IMR-90 (cell line): ENCODE measurements at regions not wholly inside any gene's neighbourhood (a gene's known extent, or its start where the extent isn't known, plus 50 kb on each side); places are given as distances from the start of the nearest gene placed in this dataset.

Source experiments
- ATAC-seq: fragments of 200-7000 bp; cut with Tn5 transposase; 2 replicates; pipeline ENCODE4 v1.9.1; 2020; ENCODE audit warnings: low read depth, mild to moderate bottlenecking, moderate library complexity
- BruUV-seq: library from RNA; stranded (reverse); fragments of 400-500 nt; replicated peaks from 2 replicates; lab custom pipeline; 2021; lab: Mats Ljungman, UMichigan
- CTCF ChIA-PET: fragments of 300-600 bp; formaldehyde crosslinking; extraction: SDS; loops from one replicate; lab custom pipeline; 2021; ENCODE audit warnings: antibody characterized with exemption; lab: Yijun Ruan, JAX
- POLR2A ChIA-PET: fragments of 300-600 bp; sonication (Branson Sonifier 250); formaldehyde crosslinking; loops from one replicate; lab custom pipeline; 2022; ENCODE audit warnings: antibody characterized with exemption; ENCODE audit not compliant: unreplicated experiment; lab: Charles Lee
- DNase-seq: peaks from one replicate; pipeline ENCODE4 v3.0.0; 2013
- H2AFZ ChIP-seq: replicated peaks from 2 replicates; pipeline ENCODE3; 2013; ENCODE audit warnings: low read length, mild to moderate bottlenecking; ENCODE audit not compliant: poor library complexity
- H2AK5ac ChIP-seq: 2 replicates; pipeline ENCODE4 v1.6.1; 2013; ENCODE audit warnings: low read depth, low read length, inconsistent platforms
- H2AK9ac ChIP-seq: replicated peaks from 2 replicates; pipeline ENCODE3; 2013; ENCODE audit warnings: mild to moderate bottlenecking, low read depth, low read length, moderate library complexity; ENCODE audit not compliant: poor library complexity
- H2BK120ac ChIP-seq: 2 replicates; pipeline ENCODE4 v1.6.1; 2013; ENCODE audit warnings: low read depth, low read length, inconsistent platforms
- H2BK15ac ChIP-seq: 3 replicates; pipeline ENCODE4 v1.6.1; 2013; ENCODE audit warnings: low read depth, low read length, inconsistent platforms
- H2BK20ac ChIP-seq: 2 replicates; pipeline ENCODE4 v1.6.1; 2013; ENCODE audit warnings: low read depth, mild to moderate bottlenecking, inconsistent platforms, low read length, moderate library complexity
- H2BK5ac ChIP-seq: 2 replicates; pipeline ENCODE4 v1.6.1; 2013; ENCODE audit warnings: mild to moderate bottlenecking, low read depth, low read length, inconsistent platforms; ENCODE audit not compliant: poor library complexity, severe bottlenecking
- H3K14ac ChIP-seq: replicated peaks from 2 replicates; pipeline ENCODE4 v1.6.1; 2013; ENCODE audit warnings: low read depth, low read length, inconsistent platforms
- H3K18ac ChIP-seq: 2 replicates; pipeline ENCODE4 v1.6.1; 2013; ENCODE audit warnings: low read depth, low read length, control low read depth
- H3K23ac ChIP-seq: 2 replicates; pipeline ENCODE4 v1.6.1; 2013; ENCODE audit warnings: low read depth, low read length, inconsistent platforms
- H3K27ac ChIP-seq: 2 replicates; pipeline ENCODE4 v1.5.1; 2013; ENCODE audit warnings: mild to moderate bottlenecking, control low read depth, low read length; ENCODE audit not compliant: insufficient read depth
- H3K27me3 ChIP-seq: 2 replicates; pipeline ENCODE4 v1.6.1; 2013; ENCODE audit warnings: low read length; ENCODE audit not compliant: control insufficient read depth, insufficient read depth
- H3K36me3 ChIP-seq: 2 replicates; pipeline ENCODE4 v1.6.1; 2013; ENCODE audit warnings: low read length, mixed read lengths; ENCODE audit not compliant: control insufficient read depth, insufficient read depth
- H3K4ac ChIP-seq: 2 replicates; pipeline ENCODE4 v1.6.1; 2013; ENCODE audit warnings: low read depth, low read length, inconsistent platforms
- H3K4me1 ChIP-seq: 2 replicates; pipeline ENCODE4 v1.6.1; 2013; ENCODE audit warnings: low read length, mixed read lengths; ENCODE audit not compliant: control insufficient read depth, insufficient read depth
- H3K4me2 ChIP-seq: 2 replicates; pipeline ENCODE4 v1.6.1; 2013; ENCODE audit warnings: low read depth, mild to moderate bottlenecking, control low read depth, low read length, moderate library complexity
- H3K4me3 ChIP-seq: 2 replicates; pipeline ENCODE4 v1.5.1; 2013; ENCODE audit warnings: low read depth, mild to moderate bottlenecking, control low read depth, low read length, moderate library complexity; ENCODE audit not compliant: insufficient read depth
- H3K56ac ChIP-seq: 2 replicates; pipeline ENCODE4 v1.6.1; 2013; ENCODE audit warnings: low read length, inconsistent platforms; ENCODE audit not compliant: insufficient read depth; ENCODE audit errors: extremely low read depth
- H3K79me1 ChIP-seq, 2 experiments: 2 replicates each; pipeline ENCODE4 v1.6.1; 2013; ENCODE audit warnings: low read length in 2 of 2, inconsistent platforms in 1 of 2, low read depth in 1 of 2
- H3K9ac ChIP-seq: 2 replicates; pipeline ENCODE4 v1.6.1; 2013; ENCODE audit warnings: low read depth, low read length, control low read depth
- H3K9me1 ChIP-seq: 2 replicates; pipeline ENCODE4 v1.6.1; 2013; ENCODE audit warnings: low read length, inconsistent platforms; ENCODE audit not compliant: insufficient read depth
- H3K9me3 ChIP-seq: 2 replicates; pipeline ENCODE4 v1.6.1; 2013; ENCODE audit warnings: low read length; ENCODE audit not compliant: control insufficient read depth, insufficient read depth
- H4K20me1 ChIP-seq: 2 replicates; pipeline ENCODE4 v1.6.1; 2013; ENCODE audit warnings: low read length, inconsistent platforms; ENCODE audit not compliant: insufficient read depth
- H4K5ac ChIP-seq: 2 replicates; pipeline ENCODE4 v1.6.1; 2013; ENCODE audit warnings: mild to moderate bottlenecking, low read depth, low read length, control low read depth
- H4K8ac ChIP-seq, 2 experiments: 2 replicates each; pipeline ENCODE4 v1.6.1; 2013; ENCODE audit warnings: low read depth in 2 of 2, low read length in 2 of 2, control low read depth in 1 of 2, inconsistent platforms in 1 of 2
- H4K91ac ChIP-seq: 2 replicates; pipeline ENCODE4 v1.6.1; 2013; ENCODE audit warnings: low read depth, low read length, inconsistent platforms; ENCODE audit not compliant: insufficient read depth
- BHLHE40 ChIP-seq: fragments of 150-350 bp; IDR thresholded peaks from 2 replicates; pipeline ENCODE4 v1.6.1; 2016; ENCODE audit warnings: mild to moderate bottlenecking, low read depth, low read length
- CEBPB ChIP-seq: IDR thresholded peaks from 2 replicates; pipeline ENCODE4 v1.6.1; 2012; ENCODE audit warnings: low read depth, low read length, improper control_type of control experiment
- CHD1 ChIP-seq: IDR thresholded peaks from 2 replicates; pipeline ENCODE4 v1.6.1; 2012; ENCODE audit warnings: low read depth, low read length, improper control_type of control experiment
- FOS ChIP-seq: fragments of 150-350 bp; IDR thresholded peaks from 2 replicates; pipeline ENCODE4 v1.6.1; 2016; ENCODE audit warnings: low read depth, low read length
- MAFK ChIP-seq: IDR thresholded peaks from 2 replicates; pipeline ENCODE4 v1.6.1; 2012; ENCODE audit warnings: low read depth, low read length, improper control_type of control experiment
- MAZ ChIP-seq: IDR thresholded peaks from 2 replicates; pipeline ENCODE4 v1.6.1; 2012; ENCODE audit warnings: low read depth, mild to moderate bottlenecking, low read length, improper control_type of control experiment, moderate library complexity, borderline replicate concordance
- MXI1 ChIP-seq: IDR thresholded peaks from 2 replicates; pipeline ENCODE4 v1.6.1; 2012; ENCODE audit warnings: low read depth, mild to moderate bottlenecking, low read length, moderate library complexity, borderline replicate concordance
- NFE2L2 ChIP-seq: fragments of 150-350 bp; IDR thresholded peaks from 2 replicates; pipeline ENCODE4 v1.6.1; 2016; ENCODE audit warnings: low read depth, mild to moderate bottlenecking, low read length
- POLR2A ChIP-seq: IDR thresholded peaks from 2 replicates; pipeline ENCODE4 v1.6.1; 2012; ENCODE audit warnings: mild to moderate bottlenecking, low read depth, low read length
- RAD21 ChIP-seq: IDR thresholded peaks from 2 replicates; pipeline ENCODE4 v1.6.1; 2012; ENCODE audit warnings: low read length, improper control_type of control experiment
- RCOR1 ChIP-seq: IDR thresholded peaks from 2 replicates; pipeline ENCODE4 v1.6.1; 2012; ENCODE audit warnings: mild to moderate bottlenecking, low read length, improper control_type of control experiment; ENCODE audit not compliant: insufficient replicate concordance
- RFX5 ChIP-seq: IDR thresholded peaks from 2 replicates; pipeline ENCODE4 v1.8.0; 2012; ENCODE audit warnings: low read depth, mild to moderate bottlenecking, low read length, moderate library complexity
- SMC3 ChIP-seq: fragments of 150-350 bp; IDR thresholded peaks from 2 replicates; pipeline ENCODE4 v1.6.1; 2016; ENCODE audit warnings: low read depth, mild to moderate bottlenecking, antibody characterized with exemption, low read length, moderate library complexity
- USF2 ChIP-seq: fragments of 150-350 bp; IDR thresholded peaks from 2 replicates; pipeline ENCODE4 v1.6.1; 2017; ENCODE audit warnings: mild to moderate bottlenecking, antibody characterized with exemption, low read length, low read depth
- WGBS, 2 experiments: methylation state at CpG; one replicate each; pipeline versions ENCODE4 v1.1.5 to v1.1.7; 2013; ENCODE audit warnings: missing lambda C conversion rate in 2 of 2; ENCODE audit not compliant: insufficient read length in 1 of 2; ENCODE audit errors: extremely low coverage in 2 of 2; 5-methylcytosine and 5-hydroxymethylcytosine counted together
- dilution Hi-C: fragments of 300-500 bp; cut with HindIII; formaldehyde crosslinking; loops from one replicate; pipeline ENCODE4 v1.14.3; 2018; ENCODE audit warnings: low sequenced_read_pairs; ENCODE audit not compliant: unreplicated experiment
- in situ Hi-C: fragments of 300-500 bp; cut with MboI; formaldehyde crosslinking; loops from 3 replicates; pipeline ENCODE4 v1.14.3; 2019; ENCODE audit warnings: low sequenced_read_pairs, inconsistent platforms, mixed read lengths
- intact Hi-C: fragments of 100-400 bp; cut with micrococcal nuclease; formaldehyde crosslinking; loops from 2 replicates; pipeline ENCODE4 v1.10.0; 2022
- TF ChIP-seq, protein P1 (sequence below): fragments of 150-350 bp; IDR thresholded peaks from 2 replicates; pipeline ENCODE4 v1.6.1; 2016; ENCODE audit warnings: low read depth, mild to moderate bottlenecking, low read length, moderate library complexity, borderline replicate concordance
- TF ChIP-seq, protein P2 (sequence below): conservative IDR thresholded peaks from 2 replicates; pipeline ENCODE4 v1.5.1; 2012; ENCODE audit warnings: mild to moderate bottlenecking, low read depth, low read length, improper control_type of control experiment

DNA sequence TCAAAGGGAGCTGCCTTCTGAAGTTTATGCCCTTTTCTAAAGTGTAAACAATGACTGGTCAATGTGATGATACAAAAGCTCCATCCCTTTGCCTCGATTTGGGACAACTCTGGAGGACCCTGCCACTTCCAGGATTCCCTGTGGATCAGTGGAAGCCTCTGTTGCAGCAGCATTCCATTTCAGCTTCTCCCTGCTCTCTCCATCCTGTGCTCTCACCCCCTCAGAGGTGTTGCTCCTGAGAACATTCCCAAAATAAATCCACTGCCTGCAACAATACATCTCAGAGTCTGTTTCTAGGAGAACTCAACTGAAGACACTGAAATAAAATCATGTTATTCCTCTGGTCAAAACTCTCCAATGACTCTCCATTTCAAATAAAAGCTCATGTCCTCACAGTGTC, 263.6 kb downstream of the HACE1 start:
- no peak for TF ChIP-seq FOS
- TF ChIP-seq BHLHE40: no peak
- no peak for TF ChIP-seq MAZ
- no peak for TF ChIP-seq CHD1
- TF ChIP-seq RAD21: no peak
- no peak for TF ChIP-seq NFE2L2
- no peak for TF ChIP-seq POLR2A
- TF ChIP-seq SMC3: no peak
- no peak for TF ChIP-seq MXI1
- TF ChIP-seq, protein P1, sequence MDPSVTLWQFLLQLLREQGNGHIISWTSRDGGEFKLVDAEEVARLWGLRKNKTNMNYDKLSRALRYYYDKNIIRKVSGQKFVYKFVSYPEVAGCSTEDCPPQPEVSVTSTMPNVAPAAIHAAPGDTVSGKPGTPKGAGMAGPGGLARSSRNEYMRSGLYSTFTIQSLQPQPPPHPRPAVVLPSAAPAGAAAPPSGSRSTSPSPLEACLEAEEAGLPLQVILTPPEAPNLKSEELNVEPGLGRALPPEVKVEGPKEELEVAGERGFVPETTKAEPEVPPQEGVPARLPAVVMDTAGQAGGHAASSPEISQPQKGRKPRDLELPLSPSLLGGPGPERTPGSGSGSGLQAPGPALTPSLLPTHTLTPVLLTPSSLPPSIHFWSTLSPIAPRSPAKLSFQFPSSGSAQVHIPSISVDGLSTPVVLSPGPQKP: no peak
- no peak for TF ChIP-seq RFX5
- TF ChIP-seq, protein P2, sequence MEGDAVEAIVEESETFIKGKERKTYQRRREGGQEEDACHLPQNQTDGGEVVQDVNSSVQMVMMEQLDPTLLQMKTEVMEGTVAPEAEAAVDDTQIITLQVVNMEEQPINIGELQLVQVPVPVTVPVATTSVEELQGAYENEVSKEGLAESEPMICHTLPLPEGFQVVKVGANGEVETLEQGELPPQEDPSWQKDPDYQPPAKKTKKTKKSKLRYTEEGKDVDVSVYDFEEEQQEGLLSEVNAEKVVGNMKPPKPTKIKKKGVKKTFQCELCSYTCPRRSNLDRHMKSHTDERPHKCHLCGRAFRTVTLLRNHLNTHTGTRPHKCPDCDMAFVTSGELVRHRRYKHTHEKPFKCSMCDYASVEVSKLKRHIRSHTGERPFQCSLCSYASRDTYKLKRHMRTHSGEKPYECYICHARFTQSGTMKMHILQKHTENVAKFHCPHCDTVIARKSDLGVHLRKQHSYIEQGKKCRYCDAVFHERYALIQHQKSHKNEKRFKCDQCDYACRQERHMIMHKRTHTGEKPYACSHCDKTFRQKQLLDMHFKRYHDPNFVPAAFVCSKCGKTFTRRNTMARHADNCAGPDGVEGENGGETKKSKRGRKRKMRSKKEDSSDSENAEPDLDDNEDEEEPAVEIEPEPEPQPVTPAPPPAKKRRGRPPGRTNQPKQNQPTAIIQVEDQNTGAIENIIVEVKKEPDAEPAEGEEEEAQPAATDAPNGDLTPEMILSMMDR: no peak
- no peak for TF ChIP-seq MAFK
- TF ChIP-seq RCOR1: no peak
- no peak for TF ChIP-seq USF2
- no peak for TF ChIP-seq CEBPB
- H3K27me3 ChIP-seq: no peaks in the 10 kb centered on the region
- no CpG with 5 or more reads among the region's 1 CpG for WGBS, 2 experiments
- ATAC-seq (no peak), DNase-seq (no peak)
- ChIA-PET CTCF (interaction anchor here (0.6 kb wide), 1 partner anchor 792 kb away, joined by 4 read pairs; no protein-coding TSS in a partner anchor), POLR2A (no interaction called here)
- H3K56ac ChIP-seq: no peak overlapping the region
- no peak overlapping the region for H4K5ac ChIP-seq
- intact Hi-C loops (no loop called here), dilution Hi-C loops (no loop called here), in situ Hi-C loops (no loop called here)
- no peak overlapping the region for H3K9ac ChIP-seq
- no peaks in the 10 kb centered on the region for H3K9me1 ChIP-seq
- no peak overlapping the region for H2BK5ac ChIP-seq
- H3K4ac ChIP-seq: no peak overlapping the region
- H3K9me3 ChIP-seq: no peaks in the 10 kb centered on the region
- H3K27ac ChIP-seq: no peak overlapping the region
- H2AK9ac ChIP-seq: no peak overlapping the region
- H3K36me3 ChIP-seq: no peaks in the 10 kb centered on the region
- H2BK120ac ChIP-seq: no peak overlapping the region
- H4K8ac ChIP-seq: no peak overlapping the region
- no peak overlapping the region for H3K4me2 ChIP-seq
- H2BK20ac ChIP-seq: no peak overlapping the region
- no peak overlapping the region for H2AFZ ChIP-seq
- no peaks in the 10 kb centered on the region for H3K79me1 ChIP-seq
- H3K14ac ChIP-seq: no peak overlapping the region
- H3K4me3 ChIP-seq: no peak overlapping the region
- no peaks in the 10 kb centered on the region for H3K4me1 ChIP-seq
- H2BK15ac ChIP-seq: no peak overlapping the region
- no peaks in the 10 kb centered on the region for H4K20me1 ChIP-seq
- H3K18ac ChIP-seq: no peak overlapping the region
- H4K91ac ChIP-seq: no peak overlapping the region
- no peak overlapping the region for H3K23ac ChIP-seq
- H2AK5ac ChIP-seq: no peak overlapping the region
- BruUV-seq: no TSS peak
